ENCODE measurements at regions not wholly inside any gene's neighbourhood (a gene's known extent, or its start where the extent isn't known, plus 50 kb on each side); places are given as distances from the start of the nearest gene placed in this dataset.

DNA sequence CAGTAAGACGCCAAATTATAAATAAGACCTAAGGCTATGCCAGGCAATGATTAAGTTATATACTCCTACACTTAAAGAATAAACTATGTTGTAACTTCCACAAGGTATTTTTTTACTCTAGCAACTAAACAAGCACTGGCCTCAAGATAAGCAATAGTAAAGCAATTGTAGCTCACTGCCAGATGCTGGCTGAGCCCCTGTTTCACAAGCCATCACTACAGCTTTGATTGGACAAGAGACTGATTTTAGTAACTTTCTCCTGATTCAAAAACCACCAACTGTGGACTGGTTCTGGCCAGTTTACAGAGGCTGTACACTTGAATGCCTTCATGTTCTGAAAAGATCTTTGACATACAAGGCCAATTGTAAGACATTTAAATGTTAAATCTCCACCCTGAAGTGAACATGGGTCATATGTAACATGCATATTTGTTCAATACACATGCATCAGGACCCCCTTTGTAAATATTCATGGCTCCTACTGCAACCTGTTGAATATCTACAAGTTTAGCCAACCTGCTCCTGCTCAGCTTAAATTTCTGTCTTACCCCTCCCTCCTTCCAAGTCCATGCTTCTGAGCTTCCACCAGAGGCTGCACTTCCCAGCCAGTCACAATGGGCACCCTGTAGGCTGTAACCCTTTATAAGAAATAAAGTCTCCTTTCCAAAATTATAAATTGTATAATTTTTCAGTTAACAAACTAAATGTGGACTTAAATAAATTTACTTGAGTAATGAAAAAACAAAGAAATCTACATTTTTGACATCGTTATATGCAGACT is 423.6 kb downstream of the ANKRD50 start:
- no peak for DNase-seq

DNA sequence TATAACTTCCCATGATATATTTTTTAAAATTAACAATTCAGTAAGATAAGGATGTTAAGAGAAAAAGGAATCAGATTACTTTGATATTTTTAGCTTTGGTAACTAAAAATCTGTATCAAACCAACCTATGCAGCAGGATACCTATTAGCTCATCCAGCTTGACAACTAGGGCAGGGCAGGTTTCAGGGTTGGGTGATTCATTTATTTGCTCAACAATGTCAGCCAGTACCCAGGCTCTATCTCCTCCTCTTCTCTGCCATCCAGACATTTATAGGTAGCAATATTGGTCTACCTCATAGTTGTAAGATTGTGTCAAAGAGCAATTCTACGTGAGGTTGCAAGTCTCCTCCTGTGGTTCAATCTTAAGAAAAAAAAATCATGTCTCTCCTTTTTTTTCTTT is 421.9 kb downstream of the ANKRD50 start:
- DNase-seq, result no peak

DNA sequence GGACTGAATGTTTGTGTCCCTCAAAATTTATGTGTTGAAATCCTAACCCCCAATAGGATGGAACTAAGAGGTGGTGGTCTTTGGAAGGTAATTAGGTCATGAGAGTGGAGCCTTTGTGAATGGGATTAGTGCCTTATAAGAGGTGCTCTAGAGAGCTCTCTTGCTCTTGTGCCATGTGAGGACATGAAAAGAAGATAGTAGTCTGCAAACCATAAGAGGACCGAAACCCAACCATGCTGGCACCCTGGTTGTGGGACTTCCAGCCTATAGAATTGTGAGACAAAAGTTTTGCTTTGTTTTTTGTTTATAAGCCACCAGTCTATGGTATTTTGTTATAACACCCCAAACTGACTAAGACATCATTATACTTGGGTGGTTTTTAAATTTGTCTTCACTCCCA is 417.1 kb downstream of the ANKRD50 start:
- DNase-seq, result no peak

GRCh38 chr4:124304941-124305340 is 407.6 kb downstream of the ANKRD50 start:
- no peak for DNase-seq

DNA sequence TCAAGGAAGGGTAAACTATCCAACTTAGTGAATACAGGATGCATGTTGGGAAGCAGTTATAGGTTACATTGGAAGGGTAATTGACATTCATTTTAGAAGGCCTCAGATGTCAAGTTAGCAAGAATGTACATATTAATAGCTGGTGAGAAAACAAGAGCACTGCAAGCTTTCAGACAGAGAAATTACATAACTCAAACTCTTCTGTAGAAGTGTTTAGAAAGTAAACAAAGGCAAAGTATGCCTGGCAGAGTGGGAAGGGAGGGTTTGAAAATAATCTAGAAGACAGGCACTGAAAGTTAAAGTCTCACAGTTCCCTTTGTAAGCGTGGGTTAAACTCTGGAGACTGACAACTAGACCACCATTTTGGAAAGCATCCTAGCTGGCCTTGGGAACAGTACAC is 406.2 kb downstream of the ANKRD50 start:
- no peak for DNase-seq

DNA sequence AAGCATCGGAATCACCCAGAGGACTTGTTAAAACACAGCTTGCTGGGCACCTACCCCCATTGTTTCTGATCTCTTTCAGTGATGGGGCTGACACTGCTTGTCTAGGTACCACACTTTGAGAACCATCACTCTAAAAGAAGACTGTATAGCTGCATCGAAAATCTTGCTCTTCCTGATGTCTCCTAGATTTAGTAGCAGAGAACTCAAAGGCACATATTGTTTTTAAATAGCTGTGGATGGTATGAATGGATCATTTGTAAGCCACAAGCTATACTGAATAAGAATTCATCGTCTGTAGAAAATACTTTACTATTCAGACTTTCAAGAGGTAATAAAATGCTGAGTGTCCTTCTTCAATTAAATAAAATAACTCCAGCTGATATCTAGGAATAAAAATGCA is 405.4 kb downstream of the ANKRD50 start:
- DNase-seq, result no peak

DNA sequence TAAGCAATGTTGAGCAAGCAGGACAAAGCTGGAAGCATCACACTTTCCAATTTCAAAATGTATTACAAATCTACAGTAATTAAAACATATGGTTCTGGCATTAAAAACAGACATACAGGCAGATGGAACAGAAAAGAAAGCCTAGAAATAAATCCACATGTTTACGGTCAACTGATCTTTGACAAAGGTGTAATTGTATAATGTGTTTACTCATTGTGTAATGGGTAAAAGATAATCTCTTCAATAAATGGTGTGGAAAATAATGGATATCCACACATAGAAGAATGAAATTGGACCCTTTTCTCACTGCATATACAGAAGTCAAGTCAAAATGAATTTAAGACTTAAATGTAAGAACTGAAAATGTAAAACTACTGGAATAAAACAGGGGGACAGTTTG is 394.2 kb downstream of the ANKRD50 start:
- DNase-seq, result no peak

- DNase-seq, result no peak
Observed at GRCh38 chr4:124321364-124321763, 391.2 kb downstream of the ANKRD50 start.

GRCh38 chr4:124322234-124323065 is 390.1 kb downstream of the ANKRD50 start:
- DNase-seq, result no peak

- no peak for DNase-seq
Observed at GRCh38 chr4:124325690-124326089, 386.8 kb downstream of the ANKRD50 start.

DNA sequence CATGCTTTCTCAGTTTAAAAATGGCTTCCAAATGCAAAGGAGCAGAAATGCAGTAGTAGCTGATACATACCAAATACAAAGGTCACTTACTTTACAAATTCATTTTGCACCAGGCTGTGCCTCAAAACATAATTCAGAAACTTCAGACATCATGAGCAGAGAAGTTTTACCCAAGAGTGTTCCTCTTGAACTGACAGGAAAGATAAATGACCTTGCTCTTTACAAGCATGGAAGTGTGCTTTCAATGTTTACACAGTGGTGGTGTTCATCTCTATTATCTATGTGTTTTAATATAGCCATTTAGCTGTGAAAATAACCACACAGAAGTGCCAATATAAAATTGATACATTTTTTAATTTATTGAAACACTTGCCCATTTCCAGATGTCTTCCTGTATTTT is 383.4 kb downstream of the ANKRD50 start:
- no peak for DNase-seq

DNA sequence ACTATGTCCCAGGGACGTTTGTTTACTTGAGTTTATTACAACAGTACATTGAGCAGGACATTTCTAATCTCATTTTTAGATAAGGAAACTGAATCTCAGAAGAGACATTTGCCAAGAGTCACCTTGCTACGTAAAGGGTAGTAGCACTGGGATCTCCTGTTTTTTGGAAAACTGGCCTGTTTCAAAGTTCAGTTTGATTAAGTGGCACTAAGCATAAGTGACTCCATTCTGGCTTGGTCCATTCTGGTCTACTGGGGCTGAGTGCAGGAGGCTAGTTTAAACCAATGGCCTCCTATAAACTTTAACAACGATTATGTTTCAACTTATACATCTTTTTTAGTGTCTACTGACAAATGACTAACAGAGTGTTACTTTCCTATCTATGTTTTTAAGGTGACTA is 382.5 kb downstream of the ANKRD50 start:
- DNase-seq, result no peak

DNA sequence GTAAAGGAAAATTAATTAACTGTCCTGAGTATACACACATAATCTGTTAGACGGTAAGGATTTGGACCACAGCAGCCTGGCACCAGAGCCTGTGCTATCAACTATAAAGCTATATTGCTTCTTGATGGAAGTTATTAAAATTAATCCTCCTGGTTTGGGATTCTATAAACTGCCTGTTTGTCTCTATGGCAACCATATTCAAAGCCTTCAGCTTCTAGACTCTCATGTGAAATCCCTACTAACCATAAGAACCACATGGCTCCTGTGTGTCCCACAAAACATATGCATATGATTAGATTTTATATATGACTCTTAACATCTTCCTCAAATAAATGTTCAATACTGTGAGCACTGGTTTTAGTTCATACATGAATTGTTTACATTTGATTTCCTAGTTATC is 380.8 kb downstream of the ANKRD50 start:
- DNase-seq, result no peak

DNA sequence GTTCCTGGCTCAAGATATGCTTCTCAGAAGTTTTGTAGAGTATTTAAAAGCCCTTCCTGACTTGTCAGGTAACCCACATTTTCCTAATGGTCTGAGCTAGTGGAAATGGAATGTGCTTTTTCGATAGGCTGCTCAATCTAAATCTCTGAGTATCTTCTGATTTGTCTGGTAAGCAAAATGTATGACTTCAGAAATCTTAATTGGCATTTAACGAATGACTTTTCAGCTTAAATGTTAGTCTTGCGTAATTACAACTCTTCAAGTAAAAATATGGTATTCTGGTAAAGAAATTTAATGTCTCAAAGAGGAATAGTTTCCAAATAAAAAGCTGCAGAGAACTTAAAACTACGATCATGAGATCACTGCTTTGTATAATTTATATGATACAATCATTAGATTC is 379.1 kb downstream of the ANKRD50 start:
- no peak for DNase-seq

GRCh38 chr4:124334119-124334518 is 378.4 kb downstream of the ANKRD50 start:
- peak; percentile 9 for DNase-seq

DNA sequence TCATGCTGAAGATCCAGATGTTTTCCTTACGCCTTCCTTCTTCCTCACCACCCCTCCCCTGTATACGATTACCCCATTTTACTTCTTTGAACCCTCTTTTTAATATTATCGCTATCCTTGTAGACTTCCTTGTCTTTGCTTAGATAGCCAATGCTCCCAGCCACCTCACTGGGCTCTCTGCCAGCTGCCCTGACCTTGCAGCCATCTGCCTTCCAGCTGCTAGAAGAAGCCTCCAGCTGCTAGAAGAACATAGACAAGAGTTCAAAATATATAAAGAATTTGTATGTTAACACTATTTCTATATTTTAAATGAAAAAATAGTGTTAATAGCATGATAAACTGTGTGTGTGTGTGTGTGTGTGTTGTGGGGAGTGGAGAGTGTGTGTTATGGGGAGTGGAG is 374.7 kb downstream of the ANKRD50 start:
- DNase-seq, result no peak

GRCh38 chr4:124343661-124344171 is 368.8 kb downstream of the ANKRD50 start:
- no peak for DNase-seq

- DNase-seq, result no peak
Observed at GRCh38 chr4:124372916-124373315, 339.6 kb downstream of the ANKRD50 start.

- DNase-seq, result no peak
Observed at GRCh38 chr4:124386163-124386562, 326.4 kb downstream of the ANKRD50 start.

DNA sequence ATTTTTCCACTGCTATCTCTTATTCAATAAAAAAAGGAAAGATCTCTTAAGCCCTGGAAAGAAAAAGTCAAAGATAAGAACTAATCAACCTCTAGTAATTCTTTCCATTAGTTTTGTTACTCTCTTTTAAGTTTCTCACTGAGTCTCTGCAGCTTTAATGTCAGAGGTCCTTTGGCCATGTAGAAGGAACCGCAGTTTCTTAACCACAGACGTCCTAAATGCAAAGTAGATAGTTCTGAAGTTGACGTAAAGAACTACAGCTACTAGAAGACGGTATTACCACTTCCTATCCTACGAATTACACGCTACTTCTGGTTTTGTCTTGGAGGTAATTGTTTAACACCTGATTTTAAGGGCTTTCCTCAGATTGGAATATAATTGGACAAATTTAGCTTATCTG is 325.9 kb downstream of the ANKRD50 start:
- DNase-seq, result no peak

DNA sequence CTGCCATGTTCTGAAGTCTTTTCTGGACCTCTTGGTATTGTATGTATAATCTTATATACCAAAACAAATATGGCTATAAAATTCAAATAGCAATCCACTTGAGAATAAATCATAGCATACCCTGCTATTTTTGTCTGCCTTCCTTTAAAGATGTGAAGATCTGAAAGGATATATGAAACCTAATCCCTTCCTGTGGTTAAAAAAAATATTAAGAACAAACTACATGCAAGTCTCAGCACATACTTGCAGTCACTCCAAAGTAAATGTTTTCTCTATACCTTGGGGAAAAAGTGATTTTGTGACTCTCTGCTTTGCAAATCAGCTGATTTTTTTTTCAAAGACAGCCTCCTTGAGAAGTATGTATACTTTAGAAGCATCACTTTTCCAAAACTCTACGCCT is 322.9 kb downstream of the ANKRD50 start:
- no peak for DNase-seq

DNA sequence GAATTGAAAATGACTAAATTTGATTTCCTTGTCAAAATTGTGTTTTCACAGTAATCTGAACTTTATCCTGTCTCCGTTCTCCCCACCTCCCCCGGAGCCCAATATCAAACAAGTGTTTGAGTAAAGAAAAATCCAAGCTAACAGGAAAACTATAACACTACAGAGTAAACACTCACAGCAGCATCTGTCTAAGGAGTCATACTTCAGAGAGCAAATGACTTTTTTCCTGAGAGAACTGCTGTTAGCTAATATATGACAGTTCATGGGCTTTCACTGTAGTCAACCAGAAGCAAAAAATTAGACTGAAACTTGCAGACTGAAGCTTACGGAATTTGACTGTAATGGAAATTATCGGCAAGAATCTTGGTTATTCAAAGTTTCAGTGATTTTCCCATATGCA is 321.7 kb downstream of the ANKRD50 start:
- peak; percentile 1 for DNase-seq

GRCh38 chr4:124396333-124396732 is 316.2 kb downstream of the ANKRD50 start:
- no peak for DNase-seq

GRCh38 chr4:124401606-124402005 is 310.9 kb downstream of the ANKRD50 start:
- no peak for DNase-seq

Measured in NCI-H510A (cell line).